ENCODE measurements at regions not wholly inside any gene's neighbourhood (a gene's known extent, or its start where the extent isn't known, plus 50 kb on each side); places are given as distances from the start of the nearest gene placed in this dataset.

GRCh38 chr4:123327846-123328429 is 68.7 kb upstream of the SPRY1 start:
- Histone ChIP-seq H3K4me3 (ENCODE audit: insufficient read depth, low read depth, low read length) (no peak overlapping the region), H2AK9ac (replicated peaks; ENCODE audit: low read depth, low read length, poor library complexity) (no peak overlapping the region), H3K27me3 (ENCODE audit: control insufficient read depth, insufficient read depth, low read length) (no peaks in the 10 kb centered on the region), H2BK5ac (ENCODE audit: low read depth, low read length, poor library complexity, severe bottlenecking) (no peak overlapping the region), H3K9ac (ENCODE audit: low read depth, low read length) (no peak overlapping the region), H3K27ac (ENCODE audit: insufficient read depth, low read length) (no peak overlapping the region), H3K9me3 (ENCODE audit: control insufficient read depth, insufficient read depth, low read length) (peaks cover 4% of the 10 kb centered on the region; the same call in 1 of the 2 replicates), H3K9me1 (ENCODE audit: insufficient read depth, low read length) (no peaks in the 10 kb centered on the region), H4K8ac (ENCODE audit: low read depth in 2 of 2, low read length in 2 of 2) (no peak overlapping the region), H3K36me3 (ENCODE audit: control insufficient read depth, insufficient read depth, low read length) (no peaks in the 10 kb centered on the region), H2BK120ac (ENCODE audit: low read depth, low read length) (no peak overlapping the region), H4K5ac (ENCODE audit: low read depth, low read length) (no peak overlapping the region), H4K91ac (ENCODE audit: insufficient read depth, low read depth, low read length) (no peak overlapping the region), H2AFZ (replicated peaks; ENCODE audit: low read length, poor library complexity) (no peak overlapping the region), H3K4me2 (ENCODE audit: low read depth, low read length) (no peak overlapping the region), H3K23ac (ENCODE audit: low read depth, low read length) (no peak overlapping the region), H2BK20ac (ENCODE audit: low read depth, low read length) (no peak overlapping the region), H3K79me1 (ENCODE audit: low read depth in 1 of 2, low read length in 2 of 2) (no peaks in the 10 kb centered on the region), H3K4me1 (ENCODE audit: control insufficient read depth, insufficient read depth, low read length) (no peaks in the 10 kb centered on the region), H3K18ac (ENCODE audit: low read depth, low read length) (no peak overlapping the region), H2BK15ac (ENCODE audit: low read depth, low read length) (no peak overlapping the region), H3K14ac (replicated peaks; ENCODE audit: low read depth, low read length) (no peak overlapping the region), H2AK5ac (ENCODE audit: low read depth, low read length) (no peak overlapping the region), H3K56ac (ENCODE audit: extremely low read depth, insufficient read depth, low read length) (no peak overlapping the region), H3K4ac (ENCODE audit: low read depth, low read length) (no peak overlapping the region), H4K20me1 (ENCODE audit: insufficient read depth, low read length) (no peaks in the 10 kb centered on the region)
- no CpG with 5 or more reads among the region's 3 CpGs for WGBS, 2 experiments (ENCODE audit: extremely low coverage in 2 of 2, insufficient read length in 1 of 2)
- dilution Hi-C loops (cut with HindIII; ENCODE audit: low sequenced_read_pairs, unreplicated experiment) (no loop called here), intact Hi-C loops (cut with micrococcal nuclease) (no loop called here), in situ Hi-C loops (cut with MboI; ENCODE audit: low sequenced_read_pairs) (no loop called here)
- no peak for DNase-seq
- CTCF ChIA-PET, result interaction anchor here (0.7 kb wide), 1 partner anchor 199 kb away, joined by 4 read pairs; no protein-coding TSS in a partner anchor
- POLR2A ChIA-PET (ENCODE audit: unreplicated experiment), result no interaction called here
- BruUV-seq (replicated peaks), result no TSS peak
- TF ChIP-seq SMC3 (IDR thresholded peaks at IDR 0.05; ENCODE audit: low read depth, low read length) (no peak), MAFK (IDR thresholded peaks at IDR 0.05; ENCODE audit: low read depth, low read length) (no peak), CTCF (conservative IDR thresholded peaks at IDR 0.05; ENCODE audit: low read depth, low read length) (no peak), CEBPB (IDR thresholded peaks at IDR 0.05; ENCODE audit: low read depth, low read length) (no peak), RCOR1 (IDR thresholded peaks at IDR 0.05; ENCODE audit: insufficient replicate concordance, low read length) (no peak), POLR2A (IDR thresholded peaks at IDR 0.05; ENCODE audit: low read depth, low read length) (no peak), RAD21 (IDR thresholded peaks at IDR 0.05; ENCODE audit: low read length) (no peak), FOS (IDR thresholded peaks at IDR 0.05; ENCODE audit: low read depth, low read length) (no peak), BHLHE40 (IDR thresholded peaks at IDR 0.05; ENCODE audit: low read depth, low read length) (no peak), CHD1 (IDR thresholded peaks at IDR 0.05; ENCODE audit: low read depth, low read length) (no peak), MXI1 (IDR thresholded peaks at IDR 0.05; ENCODE audit: borderline replicate concordance, low read depth, low read length) (no peak), USF2 (IDR thresholded peaks at IDR 0.05; ENCODE audit: low read depth, low read length) (no peak), MAZ (IDR thresholded peaks at IDR 0.05; ENCODE audit: borderline replicate concordance, low read depth, low read length) (no peak), RFX5 (IDR thresholded peaks at IDR 0.05; ENCODE audit: low read depth, low read length) (no peak), ELK1 (IDR thresholded peaks at IDR 0.05; ENCODE audit: borderline replicate concordance, low read depth, low read length) (no peak)
- no peak for ATAC-seq (ENCODE audit: low read depth)
